Hematopoietic multipotent progenitor cell treated with erythropoietin and hydrocortisone succinate and interleukin-3 and kit ligand, for 4 days (in vitro differentiated cells): ENCODE measurements at regions not wholly inside any gene's neighbourhood (a gene's known extent, or its start where the extent isn't known, plus 50 kb on each side); places are given as distances from the start of the nearest gene placed in this dataset.
A peak's percentile ranks its signal among the peaks of the same experiment; 100 is the strongest.

ENCODE experiments used
- DNase-seq: peaks from one replicate; pipeline ENCODE4 v3.0.0-alpha.2; 2015

GRCh38 chr15:35596285-35596684 lies 50.3 kb upstream of the DPH6 start:
- DNase-seq: no peak

- no peak for DNase-seq
Observed at GRCh38 chr15:35602836-35603235, 56.9 kb upstream of the DPH6 start.

GRCh38 chr15:35603301-35603700 lies 57.3 kb upstream of the DPH6 start:
- DNase-seq: no peak

GRCh38 chr15:35603856-35604255 lies 57.9 kb upstream of the DPH6 start:
- DNase-seq: no peak

GRCh38 chr15:35605764-35606449 lies 59.9 kb upstream of the DPH6 start:
- no peak for DNase-seq

- DNase-seq: no peak
Observed at GRCh38 chr15:35606450-35606779, 60.5 kb upstream of the DPH6 start.

- no peak for DNase-seq
Observed at GRCh38 chr15:35616498-35617271, 70.7 kb upstream of the DPH6 start.

GRCh38 chr15:35618260-35619188 lies 72.6 kb upstream of the DPH6 start:
- DNase-seq: peak; percentile 17

- DNase-seq: peak; percentile 3
Observed at GRCh38 chr15:35622641-35623340, 76.8 kb upstream of the DPH6 start.

GRCh38 chr15:35624881-35625280 lies 78.9 kb upstream of the DPH6 start:
- peak; percentile 19 for DNase-seq

GRCh38 chr15:35626571-35627318 lies 80.8 kb upstream of the DPH6 start:
- peak; percentile 16 for DNase-seq

GRCh38 chr15:35627696-35628095 lies 81.7 kb upstream of the DPH6 start:
- no peak for DNase-seq

GRCh38 chr15:35629766-35630165 lies 83.8 kb upstream of the DPH6 start:
- DNase-seq: no peak

GRCh38 chr15:35630532-35630931 lies 84.6 kb upstream of the DPH6 start:
- DNase-seq: peak; percentile 40

- DNase-seq: no peak
Observed at GRCh38 chr15:35630985-35631384, 85.0 kb upstream of the DPH6 start.

GRCh38 chr15:35633677-35634076 lies 87.7 kb upstream of the DPH6 start:
- DNase-seq: no peak

GRCh38 chr15:35646790-35647189 lies 100.8 kb upstream of the DPH6 start:
- DNase-seq: no peak

GRCh38 chr15:35647303-35647702 lies 101.3 kb upstream of the DPH6 start:
- DNase-seq: no peak

- DNase-seq: no peak
Observed at GRCh38 chr15:35648941-35649340, 103.0 kb upstream of the DPH6 start.

GRCh38 chr15:35649575-35649974 lies 103.6 kb upstream of the DPH6 start:
- DNase-seq: no peak

GRCh38 chr15:35654332-35654731 lies 108.4 kb upstream of the DPH6 start:
- no peak for DNase-seq

- no peak for DNase-seq
Observed at GRCh38 chr15:35657679-35658311, 111.8 kb upstream of the DPH6 start.
